GM21717 (cell line): ENCODE measurements at regions not wholly inside any gene's neighbourhood (a gene's known extent, or its start where the extent isn't known, plus 50 kb on each side); places are given as distances from the start of the nearest gene placed in this dataset.
A peak's percentile ranks its signal among the peaks of the same experiment; 100 is the strongest.

Experiments used
- ATAC-seq: cut with Tn5 transposase; IDR thresholded peaks from one replicate; pipeline ENCODE4 v1.9.1; 2021; ENCODE audit warnings: mild to moderate bottlenecking, moderate library complexity; ENCODE audit not compliant: unreplicated experiment

DNA sequence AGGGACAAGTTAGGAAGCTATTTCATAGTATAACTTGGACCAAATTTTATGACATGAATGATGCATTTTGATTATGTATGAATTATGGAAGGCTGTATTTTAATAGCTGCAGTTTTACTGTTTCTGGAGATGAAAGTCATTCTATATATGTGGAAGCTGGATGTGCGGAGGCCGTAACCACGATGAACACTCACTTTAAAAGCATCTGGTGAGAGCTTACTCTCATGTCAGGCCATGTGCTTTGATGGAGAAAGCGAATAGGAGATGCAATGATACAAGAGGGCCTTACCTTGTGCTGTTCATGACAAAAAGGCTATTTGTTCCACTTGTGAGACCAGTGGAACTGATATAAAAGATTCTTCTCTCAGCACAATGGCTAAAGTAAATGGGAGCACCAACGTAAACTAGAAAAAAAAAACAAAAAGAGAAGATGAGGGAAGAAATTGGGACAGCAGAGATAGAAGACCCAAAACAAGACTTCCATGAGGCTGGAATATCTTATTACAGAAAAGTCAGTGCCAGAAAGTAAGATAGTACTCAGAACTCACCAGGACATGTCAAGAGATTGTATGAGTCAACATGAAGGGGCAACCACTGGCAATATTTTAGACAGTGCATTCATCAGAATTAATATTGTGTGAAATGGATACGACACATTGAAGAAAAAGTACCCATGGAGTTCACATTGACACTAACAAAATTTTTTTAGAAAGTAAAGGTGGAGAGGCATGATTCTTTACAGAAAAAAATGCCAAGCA, 63.3 kb upstream of the GAB1 start:
- ATAC-seq: no peak

DNA sequence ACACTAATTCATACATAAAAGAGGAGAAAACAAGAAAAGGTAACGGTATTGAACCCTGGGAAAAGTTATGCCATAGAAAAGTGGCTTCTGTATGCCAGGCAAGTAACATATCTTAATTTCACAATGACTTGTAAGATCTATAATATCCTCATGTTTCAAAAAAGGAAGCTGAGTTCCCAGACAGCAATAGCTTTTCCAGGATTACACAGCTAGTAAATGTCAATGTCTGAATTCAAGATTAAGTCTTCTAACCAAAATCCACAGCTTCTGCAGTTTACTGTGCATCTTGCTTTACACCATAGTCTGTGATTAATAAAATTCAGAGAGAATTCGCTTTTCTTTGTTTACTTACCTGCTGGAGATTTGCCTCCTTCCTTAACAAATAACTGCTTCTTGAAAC, 55.8 kb upstream of the GAB1 start:
- no peak for ATAC-seq

DNA sequence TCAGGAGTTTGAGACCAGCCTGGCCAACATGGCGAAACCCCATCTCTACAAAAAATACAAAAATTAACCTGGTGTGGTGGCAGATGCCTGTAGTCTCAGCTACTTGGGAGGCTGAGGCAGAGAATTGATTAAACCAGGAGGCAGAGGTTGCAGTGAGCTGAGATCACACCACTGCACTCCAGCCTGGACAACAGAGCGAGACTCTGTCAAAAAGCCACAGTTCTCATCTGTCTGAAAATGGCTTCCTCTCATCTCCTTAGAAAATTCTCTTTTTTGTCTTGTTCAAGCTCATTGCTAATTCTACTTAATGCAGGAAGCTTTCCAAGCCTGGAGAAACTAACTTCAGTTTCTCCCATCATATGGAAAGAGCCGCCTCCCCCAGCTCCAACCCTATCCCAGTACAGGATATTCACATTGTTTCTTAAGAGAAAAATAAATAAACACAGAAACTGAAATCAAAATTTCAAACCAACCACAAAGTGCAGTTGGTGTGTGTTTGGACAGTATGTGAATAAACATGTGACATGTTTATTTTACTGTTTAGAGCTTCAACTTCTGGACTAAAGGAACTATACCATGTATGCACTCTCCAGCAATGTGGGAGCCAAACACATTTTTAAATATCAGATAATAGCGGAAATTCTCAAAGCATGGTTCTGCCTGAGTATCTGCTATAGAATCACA, 55.0 kb upstream of the GAB1 start:
- ATAC-seq: peak; percentile 50

- ATAC-seq: no peak
Observed at GRCh38 chr4:143282211-143282707, 54.4 kb upstream of the GAB1 start.

- ATAC-seq: no peak
Observed at GRCh38 chr4:143285696-143286437, 50.8 kb upstream of the GAB1 start.

DNA sequence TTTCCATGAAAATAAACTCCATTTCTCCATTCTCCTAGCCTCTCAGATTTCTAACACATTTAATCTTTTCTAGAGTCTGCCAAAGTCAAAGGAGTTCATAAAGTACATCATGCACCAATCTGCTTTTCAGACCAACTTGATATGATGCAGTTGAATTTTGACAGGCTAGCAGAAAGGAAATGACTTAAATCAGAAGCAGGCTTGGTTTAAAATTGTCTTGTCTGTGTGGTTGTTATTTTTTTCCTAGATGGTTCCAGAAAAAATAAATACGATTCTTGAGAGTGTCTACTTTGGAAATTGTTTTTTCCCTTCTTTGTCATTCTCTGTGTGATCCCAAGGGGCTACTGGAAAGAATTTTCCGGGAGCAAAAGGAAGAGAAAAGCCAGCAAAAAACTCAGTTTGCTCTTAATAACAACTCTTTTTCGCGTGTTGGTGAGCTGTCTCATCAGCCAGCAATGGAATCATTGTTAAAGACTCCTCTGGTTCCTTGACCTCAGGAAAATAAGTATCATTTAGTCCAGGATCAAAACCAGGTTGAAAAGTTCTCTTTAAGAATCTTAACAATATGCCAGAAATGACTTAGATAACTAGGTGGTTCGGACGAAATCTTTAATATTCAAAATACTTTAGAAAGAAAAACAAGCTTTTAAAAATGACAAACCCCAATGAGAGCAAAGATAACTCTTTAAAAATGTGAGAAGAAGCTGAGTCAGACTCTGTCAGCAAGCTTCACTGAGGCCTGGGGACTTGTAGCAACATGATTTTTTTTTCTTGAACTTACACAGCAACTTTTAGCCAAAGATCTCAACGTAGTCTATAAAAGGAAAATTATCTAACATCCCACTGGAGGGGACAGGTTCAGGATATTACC, 49.7 kb upstream of the GAB1 start:
- no peak for ATAC-seq
